ENCODE measurements at regions not wholly inside any gene's neighbourhood (a gene's known extent, or its start where the extent isn't known, plus 50 kb on each side); places are given as distances from the start of the nearest gene placed in this dataset.

- no peak overlapping the region for H2BK5ac ChIP-seq (ENCODE audit: low read depth, low read length)
- H4K8ac ChIP-seq (ENCODE audit: extremely low read depth, insufficient read depth, low read length), result no peak overlapping the region
- ChIA-PET CTCF (ENCODE audit: partially characterized antibody) (interaction anchor here (0.9 kb wide), 1 partner anchor 9 kb away, joined by 4 read pairs; no protein-coding TSS in a partner anchor), POLR2A (ENCODE audit: partially characterized antibody) (no interaction called here)
- H3K9ac ChIP-seq (replicated peaks in 1 of 4; ENCODE audit: extremely low read depth in 1 of 4, low read depth in 3 of 4, low read length in 3 of 4), result no peak overlapping the region
- no peak overlapping the region for H2BK12ac ChIP-seq (ENCODE audit: low read depth, low read length)
- H3K9me3 ChIP-seq (ENCODE audit: insufficient read depth in 2 of 2, low read depth in 1 of 2, low read length in 1 of 2), result no peaks in the 10 kb centered on the region
- H3K79me2 ChIP-seq (ENCODE audit: control insufficient read depth in 1 of 2, insufficient read depth in 2 of 2, low read length in 2 of 2), result no peaks in the 10 kb centered on the region
- H3K18ac ChIP-seq (ENCODE audit: extremely low read depth, low read length), result no peak overlapping the region
- WGBS, 2 experiments (ENCODE audit: extremely low coverage in 1 of 2, insufficient coverage in 1 of 2, insufficient read length in 1 of 2, insufficient replicate concordance in 2 of 2, low coverage in 1 of 2, low lambda C conversion rate in 2 of 2, missing lambda C conversion rate in 1 of 2), result 72 to 91% methylated on average over 1 to 5 of the region's 5 CpGs
- H3K56ac ChIP-seq (replicated peaks; ENCODE audit: insufficient read length, low read depth, low read length), result no peak overlapping the region
- 0 out of 2 replicates have a peak overlapping the region, but pooled peaks have one; percentile 24 for H2AFZ ChIP-seq (ENCODE audit: low read length)
- no peak overlapping the region for H4K5ac ChIP-seq (ENCODE audit: insufficient read length, low read depth, low read length)
- H3K4ac ChIP-seq (replicated peaks; ENCODE audit: insufficient read length, low read depth, low read length), result no peak overlapping the region
- H3K23me2 ChIP-seq (ENCODE audit: low read depth, low read length), result no peaks in the 10 kb centered on the region
- H2BK20ac ChIP-seq (ENCODE audit: low read length), result no peak overlapping the region
- H2BK120ac ChIP-seq (replicated peaks; ENCODE audit: low read depth, low read length), result no peak overlapping the region
- DNase-seq (ENCODE audit: low read depth in 1 of 2, low spot score in 2 of 2) (no peak), FAIRE-seq (no peak)
- no peak overlapping the region for H2AK5ac ChIP-seq (ENCODE audit: low read depth, low read length)
- no peaks in the 10 kb centered on the region for H3K36me3 ChIP-seq (ENCODE audit: control insufficient read depth in 2 of 4, insufficient read depth in 4 of 4, low read length in 3 of 4)
- H3K4me3 ChIP-seq (ENCODE audit: extremely low read depth in 1 of 4, insufficient read depth in 2 of 4, low read depth in 3 of 4, low read length in 4 of 4), result no peak overlapping the region
- TF ChIP-seq BACH1 (IDR thresholded peaks at IDR 0.05; ENCODE audit: low read length), result no peak
- H3K23ac ChIP-seq (ENCODE audit: insufficient read length), result no peak overlapping the region
- H3K27me3 ChIP-seq (replicated peaks in 1 of 4; ENCODE audit: control insufficient read depth in 3 of 4, extremely low read depth in 1 of 4, insufficient read depth in 3 of 4, low read length in 3 of 4), result peaks cover 0 to 1% (median 0%) of the 10 kb centered on the region in 4 experiments; a peak in 1 of 7 replicates
- H3K4me2 ChIP-seq (ENCODE audit: insufficient read depth in 1 of 2, low read depth in 2 of 2, low read length in 2 of 2), result no peak overlapping the region
- H4K20me1 ChIP-seq (replicated peaks in 1 of 2; ENCODE audit: control insufficient read depth in 1 of 2, insufficient read depth in 2 of 2, low read length in 2 of 2), result no peaks in the 10 kb centered on the region
- peaks cover 0 to 6% (median 2%) of the 10 kb centered on the region in 4 experiments; a peak in 2 of 7 replicates for H3K4me1 ChIP-seq (replicated peaks in 1 of 4; ENCODE audit: control insufficient read depth in 3 of 4, insufficient read depth in 4 of 4, low read length in 3 of 4)
- no peak overlapping the region for H4K91ac ChIP-seq (replicated peaks; ENCODE audit: insufficient read length, low read length)
- H2BK15ac ChIP-seq (ENCODE audit: low read length), result 0 out of 2 replicates have a peak overlapping the region, but pooled peaks have one; percentile 40
- H3K14ac ChIP-seq (ENCODE audit: insufficient read length), result no peak overlapping the region
- H3K79me1 ChIP-seq (ENCODE audit: low read depth, low read length), result no peaks in the 10 kb centered on the region
- no peak overlapping the region for H3K27ac ChIP-seq (ENCODE audit: low read depth, low read length)
Observed at GRCh38 chr5:155624597-155625241, 611.2 kb downstream of the KIF4B start.

All from H1 (cell line).